T-helper 2 cell treated with Interferon-gamma antibody and Interleukin-4, amounts not matched to agents 5 μg/mL and 100 μg/mL, for 36 hours (primary cell): ENCODE measurements at regions not wholly inside any gene's neighbourhood (a gene's known extent, or its start where the extent isn't known, plus 50 kb on each side); places are given as distances from the start of the nearest gene placed in this dataset.

Source experiments
- DNase-seq: peaks from one replicate; pipeline ENCODE4 v3.0.0; 2021; ENCODE audit warnings: low spot score
- H3K27ac Mint-ChIP-seq: one replicate; pipeline ENCODE4 v1.8.0; 2021; ENCODE audit warnings: mild to moderate bottlenecking, mixed read lengths
- H3K27me3 Mint-ChIP-seq: one replicate; pipeline ENCODE4 v1.8.0; 2021; ENCODE audit warnings: low read depth, mixed read lengths
- H3K36me3 Mint-ChIP-seq: one replicate; pipeline ENCODE4 v1.8.0; 2021; ENCODE audit warnings: low read depth, mixed read lengths
- H3K4me1 Mint-ChIP-seq: one replicate; pipeline ENCODE4 v1.8.0; 2021; ENCODE audit warnings: low read depth, mixed read lengths
- H3K4me3 Mint-ChIP-seq: one replicate; pipeline ENCODE4 v1.8.0; 2022; ENCODE audit warnings: mild to moderate bottlenecking, moderate library complexity, mixed read lengths
- H3K9me3 Mint-ChIP-seq: one replicate; pipeline ENCODE4 v1.8.0; 2021; ENCODE audit warnings: mixed read lengths

DNA sequence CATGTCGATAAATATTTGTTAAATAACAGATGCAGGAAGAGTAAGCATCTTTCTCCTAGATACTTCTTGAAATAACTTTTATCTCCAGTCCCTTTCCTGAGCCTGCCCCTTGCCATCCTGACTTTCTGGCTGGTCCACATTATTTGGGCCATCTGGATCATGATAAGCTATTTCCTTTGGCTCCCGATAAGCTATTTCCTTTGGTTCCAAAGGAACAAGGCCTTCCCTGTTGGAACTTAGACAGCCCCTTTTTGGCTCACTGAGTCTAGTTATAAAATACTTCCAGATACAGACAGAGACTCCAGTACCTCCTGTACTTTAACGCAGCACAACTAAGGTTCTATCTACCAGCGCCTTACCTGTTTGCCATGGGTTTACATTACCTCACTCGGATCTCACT is 205.3 kb upstream of the CCDC150 start:
- H3K9me3 Mint-ChIP-seq = no peaks in the 10 kb centered on the region
- no peak for DNase-seq
- H3K4me3 Mint-ChIP-seq = no peak overlapping the region
- H3K4me1 Mint-ChIP-seq = no peaks in the 10 kb centered on the region
- no peaks in the 10 kb centered on the region for H3K36me3 Mint-ChIP-seq
- H3K27ac Mint-ChIP-seq = no peak overlapping the region
- H3K27me3 Mint-ChIP-seq = peaks cover 24% of the 10 kb centered on the region

DNA sequence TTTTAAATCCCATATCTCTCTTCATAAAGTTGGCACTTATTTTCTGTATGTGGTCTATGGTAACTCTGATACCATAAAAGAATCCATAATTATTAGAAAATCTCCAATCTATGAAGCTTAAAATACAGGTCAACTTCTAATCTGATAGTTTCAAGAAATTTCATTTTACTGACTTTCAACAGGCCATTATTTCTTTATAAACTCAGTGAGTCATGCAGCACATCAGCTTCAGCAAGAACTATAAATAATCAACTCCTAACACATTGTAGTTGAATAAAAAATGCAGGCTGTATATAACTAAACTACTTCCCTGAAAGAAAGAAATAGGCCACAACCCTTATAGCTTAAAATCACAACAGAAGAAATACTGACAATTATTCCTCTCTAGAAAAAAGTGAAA is 204.3 kb upstream of the CCDC150 start:
- Mint-ChIP-seq H3K4me3 (no peak overlapping the region), H3K4me1 (no peaks in the 10 kb centered on the region), H3K27me3 (peaks cover 33% of the 10 kb centered on the region), H3K9me3 (no peaks in the 10 kb centered on the region), H3K36me3 (no peaks in the 10 kb centered on the region), H3K27ac (no peak overlapping the region)
- DNase-seq = no peak

DNA sequence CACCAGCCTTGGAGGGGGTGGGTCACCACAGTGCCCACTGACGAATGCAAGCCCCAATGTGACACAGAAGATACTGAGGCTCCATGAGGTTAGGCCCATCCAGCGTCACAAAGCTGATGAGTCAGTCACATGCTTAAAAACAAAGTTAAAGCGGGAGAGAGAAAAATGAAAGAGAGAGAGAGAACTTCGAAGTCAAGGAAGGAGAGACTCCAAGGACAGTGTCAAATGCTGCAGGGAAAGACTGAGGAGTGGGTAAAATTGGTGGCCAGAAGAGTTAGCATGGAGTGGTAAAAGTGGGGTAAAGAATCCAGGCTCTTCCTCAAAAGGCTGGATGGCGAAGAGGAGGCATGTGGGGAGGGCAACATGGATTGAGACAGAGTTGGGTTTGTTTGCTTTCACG is 201.9 kb upstream of the CCDC150 start:
- no peaks in the 10 kb centered on the region for H3K9me3 Mint-ChIP-seq

DNA sequence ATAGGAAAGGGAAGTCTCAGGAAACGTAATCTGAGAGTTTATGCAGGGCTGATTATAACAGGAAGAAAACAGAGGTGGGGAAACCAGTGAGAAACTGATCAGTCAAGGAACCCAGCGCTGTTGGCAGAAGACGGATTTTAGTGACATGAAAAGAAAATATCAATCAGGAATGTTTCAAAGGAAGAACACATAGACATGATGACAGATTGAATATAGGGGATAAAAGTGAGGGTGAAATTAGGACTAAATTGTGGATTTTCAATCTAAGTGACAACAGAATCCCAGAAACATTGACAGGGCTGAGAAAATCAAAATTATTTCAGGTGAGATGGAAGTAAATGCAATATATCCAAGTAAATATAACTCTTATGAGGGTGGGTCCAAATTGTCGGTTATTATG is 199.8 kb upstream of the CCDC150 start:
- Mint-ChIP-seq H3K9me3 (no peaks in the 10 kb centered on the region), H3K27ac (no peak overlapping the region), H3K4me3 (no peak overlapping the region), H3K27me3 (peaks cover 29% of the 10 kb centered on the region), H3K36me3 (no peaks in the 10 kb centered on the region), H3K4me1 (no peaks in the 10 kb centered on the region)
- no peak for DNase-seq

More for the DNA sequence above, 201.9 kb upstream of the CCDC150 start:
- H3K4me1 Mint-ChIP-seq = no peaks in the 10 kb centered on the region
- H3K27me3 Mint-ChIP-seq = peaks cover 23% of the 10 kb centered on the region
- no peak overlapping the region for H3K27ac Mint-ChIP-seq
- no peak for DNase-seq
- H3K4me3 Mint-ChIP-seq = no peak overlapping the region
- H3K36me3 Mint-ChIP-seq = no peaks in the 10 kb centered on the region

DNA sequence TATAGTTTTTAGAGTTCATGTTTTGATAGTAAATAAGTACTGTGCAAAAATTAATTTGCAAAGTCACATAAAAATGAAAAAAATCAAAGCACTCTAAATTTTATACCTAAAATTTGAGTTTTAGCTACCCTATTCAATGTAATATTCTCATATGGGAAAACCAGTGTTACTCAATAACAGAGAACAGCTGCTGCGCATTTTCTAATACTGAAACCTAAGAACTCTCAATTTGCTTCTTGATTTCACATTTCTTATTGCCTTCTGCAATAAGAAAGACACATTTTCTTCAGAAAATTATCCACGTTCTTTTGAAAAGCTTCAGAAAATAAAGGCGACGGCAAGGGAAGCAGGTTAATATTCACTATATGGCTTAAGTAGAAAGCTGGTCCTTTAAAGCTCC is 199.1 kb upstream of the CCDC150 start:
- peaks cover 28% of the 10 kb centered on the region for H3K27me3 Mint-ChIP-seq
- H3K9me3 Mint-ChIP-seq = no peaks in the 10 kb centered on the region
- no peaks in the 10 kb centered on the region for H3K36me3 Mint-ChIP-seq
- H3K27ac Mint-ChIP-seq = no peak overlapping the region
- DNase-seq = no peak
- H3K4me3 Mint-ChIP-seq = no peak overlapping the region
- no peaks in the 10 kb centered on the region for H3K4me1 Mint-ChIP-seq

DNA sequence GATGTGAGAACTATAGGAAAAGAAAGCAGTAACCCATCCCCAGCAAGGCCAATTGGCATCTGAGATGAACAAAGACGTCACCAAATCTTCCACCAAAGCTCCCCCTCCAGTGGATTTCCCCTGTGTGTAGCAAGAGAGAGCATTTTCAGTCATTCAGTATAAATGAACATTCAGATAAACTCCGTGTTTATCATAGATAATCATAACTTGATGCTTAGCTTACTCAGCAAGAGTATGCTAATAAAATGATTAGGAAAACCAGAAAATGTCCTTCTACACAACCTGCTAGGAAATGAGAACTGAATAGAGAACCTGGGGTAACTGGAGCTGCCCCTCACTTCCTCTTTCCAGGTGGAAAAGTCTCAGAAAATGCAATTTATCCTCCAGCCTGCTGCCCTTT is 198.0 kb upstream of the CCDC150 start:
- Mint-ChIP-seq H3K27ac (no peak overlapping the region), H3K36me3 (no peaks in the 10 kb centered on the region), H3K4me3 (no peak overlapping the region), H3K4me1 (no peaks in the 10 kb centered on the region), H3K27me3 (peaks cover 31% of the 10 kb centered on the region), H3K9me3 (no peaks in the 10 kb centered on the region)
- no peak for DNase-seq

DNA sequence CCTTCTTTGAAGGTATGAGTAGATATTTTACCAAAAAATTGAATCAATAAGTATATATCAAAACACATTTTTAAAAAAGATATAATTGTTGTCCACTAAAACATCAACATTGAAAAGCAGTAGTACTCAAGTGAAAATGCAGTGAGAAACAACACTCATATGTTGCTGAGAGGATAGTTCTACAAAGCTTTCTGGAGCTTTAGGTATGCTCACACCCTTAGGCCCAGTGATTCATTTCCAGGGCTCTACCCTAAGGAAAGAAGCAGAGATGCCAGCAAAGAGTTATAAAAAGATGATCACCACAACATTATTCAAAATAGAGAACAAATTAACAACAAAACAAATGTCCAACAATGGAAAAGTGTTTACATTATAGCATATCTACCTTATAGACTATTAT is 197.3 kb upstream of the CCDC150 start:
- peaks cover 29% of the 10 kb centered on the region for H3K27me3 Mint-ChIP-seq
- no peak for DNase-seq
- no peaks in the 10 kb centered on the region for H3K36me3 Mint-ChIP-seq
- no peaks in the 10 kb centered on the region for H3K9me3 Mint-ChIP-seq
- H3K4me3 Mint-ChIP-seq = no peak overlapping the region
- H3K27ac Mint-ChIP-seq = no peak overlapping the region
- no peaks in the 10 kb centered on the region for H3K4me1 Mint-ChIP-seq

DNA sequence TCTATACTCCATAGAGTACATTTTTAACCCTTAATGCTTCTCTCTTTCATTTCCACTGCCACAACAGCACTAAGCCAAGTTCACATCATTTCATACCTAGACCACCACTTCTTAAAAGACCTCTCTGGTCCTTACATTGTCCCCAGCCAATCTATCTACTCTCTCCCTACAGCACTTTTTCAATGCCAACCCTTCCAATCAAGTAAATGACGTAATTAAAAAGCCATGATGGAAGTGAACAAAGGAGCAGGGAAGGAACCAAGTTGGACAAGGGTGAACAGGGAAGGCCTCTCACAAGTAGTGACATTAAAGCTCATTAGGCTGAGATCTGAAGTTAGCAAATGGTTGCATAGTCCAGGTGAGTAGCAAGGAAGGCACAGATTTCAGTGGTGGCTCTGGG is 195.1 kb upstream of the CCDC150 start:
- H3K27ac Mint-ChIP-seq = no peak overlapping the region
- no peak overlapping the region for H3K4me3 Mint-ChIP-seq
- H3K27me3 Mint-ChIP-seq = peaks cover 21% of the 10 kb centered on the region
- no peaks in the 10 kb centered on the region for H3K36me3 Mint-ChIP-seq
- H3K9me3 Mint-ChIP-seq = no peaks in the 10 kb centered on the region
- H3K4me1 Mint-ChIP-seq = no peaks in the 10 kb centered on the region
- no peak for DNase-seq

DNA sequence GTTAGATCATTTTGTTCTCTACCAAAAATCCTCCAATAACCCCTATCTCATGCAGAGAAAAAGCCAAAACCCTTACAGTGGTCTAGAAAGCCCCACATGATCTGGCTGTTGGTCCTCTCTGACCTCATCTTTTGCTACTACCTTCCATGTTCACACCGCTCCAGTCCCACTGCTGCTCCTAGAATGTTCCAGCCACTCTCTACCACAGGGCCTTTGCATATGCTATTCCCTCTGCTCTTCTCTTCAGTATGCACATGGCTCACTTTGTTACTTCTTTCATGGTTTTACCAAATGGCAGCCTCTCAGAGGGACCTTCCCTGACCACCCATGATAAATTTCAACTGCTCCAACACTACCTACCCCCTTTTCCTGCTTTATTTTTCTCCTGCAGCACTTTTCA is 193.5 kb upstream of the CCDC150 start:
- Mint-ChIP-seq H3K9me3 (no peaks in the 10 kb centered on the region), H3K4me3 (no peak overlapping the region), H3K36me3 (no peaks in the 10 kb centered on the region), H3K4me1 (no peaks in the 10 kb centered on the region), H3K27me3 (peaks cover 18% of the 10 kb centered on the region), H3K27ac (no peak overlapping the region)
- no peak for DNase-seq

DNA sequence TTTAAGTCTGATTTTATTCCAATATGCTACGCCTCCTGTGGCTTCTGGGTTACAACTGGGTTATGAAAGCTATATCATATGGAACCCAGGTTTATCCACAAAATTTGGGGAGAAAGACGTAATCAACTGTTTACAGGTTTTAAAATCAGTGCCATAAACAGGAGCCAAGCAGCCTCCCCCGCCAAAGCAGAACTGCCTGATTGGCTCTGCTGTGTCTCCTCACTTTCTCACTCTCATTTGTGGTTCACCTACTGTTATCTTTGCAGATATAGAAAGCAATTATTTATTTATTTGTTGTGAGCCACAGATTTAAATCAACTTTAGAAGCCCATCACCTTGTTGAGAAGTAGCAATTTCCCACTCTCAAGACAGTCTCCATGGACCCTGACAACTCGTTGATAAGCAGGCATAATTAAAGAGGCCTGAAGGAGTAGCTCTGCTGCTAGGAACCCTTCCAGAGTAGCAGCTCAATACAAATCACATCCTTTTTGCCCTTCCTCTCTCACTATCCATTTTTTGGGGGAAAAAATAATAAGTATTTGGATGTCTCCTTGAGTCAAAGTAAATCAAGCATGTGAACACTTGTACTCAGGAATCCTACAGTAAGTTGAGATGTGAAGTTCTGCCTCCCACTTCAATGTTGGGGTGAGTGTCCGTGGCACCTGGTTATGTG is 191.0 kb upstream of the CCDC150 start:
- Mint-ChIP-seq H3K4me1 (no peaks in the 10 kb centered on the region), H3K27ac (no peak overlapping the region), H3K36me3 (no peaks in the 10 kb centered on the region), H3K4me3 (no peak overlapping the region), H3K27me3 (peaks cover 15% of the 10 kb centered on the region), H3K9me3 (no peaks in the 10 kb centered on the region)
- DNase-seq = no peak

DNA sequence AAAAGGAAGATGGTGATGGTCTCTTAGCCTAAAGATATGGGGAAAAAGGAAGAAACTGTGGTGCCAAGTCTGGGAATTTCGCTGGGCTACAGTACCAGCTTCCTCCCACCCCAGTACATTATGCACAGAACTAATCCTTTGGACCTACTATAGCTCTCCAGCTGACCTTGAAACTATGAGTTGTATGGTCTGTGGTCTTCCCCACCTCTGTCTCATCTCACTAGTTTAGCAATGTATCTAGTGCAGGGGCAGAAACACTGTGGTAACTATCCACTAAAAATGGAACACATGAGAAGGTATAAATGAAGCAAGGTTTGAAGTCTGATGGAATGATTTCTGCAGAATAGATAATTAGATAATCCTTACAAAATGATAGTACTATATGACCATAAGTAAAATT is 190.4 kb upstream of the CCDC150 start:
- no peak overlapping the region for H3K4me3 Mint-ChIP-seq
- DNase-seq = no peak
- peaks cover 17% of the 10 kb centered on the region for H3K27me3 Mint-ChIP-seq
- no peak overlapping the region for H3K27ac Mint-ChIP-seq
- H3K36me3 Mint-ChIP-seq = no peaks in the 10 kb centered on the region
- no peaks in the 10 kb centered on the region for H3K9me3 Mint-ChIP-seq
- H3K4me1 Mint-ChIP-seq = peaks cover 2% of the 10 kb centered on the region

DNA sequence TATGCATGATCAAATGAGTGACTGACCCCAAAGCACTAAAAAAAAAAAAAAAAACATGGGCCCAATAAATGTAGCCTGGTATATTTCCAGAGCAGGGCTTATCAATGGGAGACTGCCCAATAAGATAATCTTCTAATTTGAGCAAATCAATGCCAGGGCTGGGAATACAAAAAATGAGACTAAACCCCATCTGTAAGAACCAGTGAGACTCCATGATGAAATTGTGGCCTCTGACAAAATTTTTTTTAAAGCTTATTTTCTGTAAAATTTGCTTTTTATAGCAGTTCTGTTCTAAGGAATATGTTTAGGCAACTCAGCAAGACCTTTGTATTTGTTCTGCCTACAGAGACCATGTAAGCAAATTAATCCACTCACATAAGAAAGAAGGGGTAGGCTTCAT is 186.8 kb upstream of the CCDC150 start:
- H3K27me3 Mint-ChIP-seq = peaks cover 27% of the 10 kb centered on the region
- H3K4me3 Mint-ChIP-seq = no peak overlapping the region

DNA sequence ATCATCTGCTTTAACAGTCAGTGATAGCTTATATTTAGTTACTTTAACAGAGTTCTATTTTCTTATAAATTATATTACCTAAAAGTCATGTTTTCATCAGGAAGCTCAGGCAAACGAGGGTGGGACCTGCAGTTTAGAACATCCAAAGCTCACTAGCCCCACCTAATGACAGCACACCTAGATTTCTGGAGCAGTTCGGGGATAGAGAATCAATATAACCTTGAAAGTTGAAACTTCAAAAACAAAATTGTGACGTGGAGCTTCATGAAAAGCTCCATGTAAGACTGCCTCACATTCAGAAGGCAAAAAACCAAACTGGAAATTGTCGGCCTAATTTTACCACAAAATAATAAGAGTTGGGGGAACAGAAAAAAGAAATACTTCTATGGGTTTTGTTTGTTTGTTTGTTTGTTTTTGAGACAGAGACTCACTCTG is 185.9 kb upstream of the CCDC150 start:
- Mint-ChIP-seq H3K9me3 (no peaks in the 10 kb centered on the region), H3K27ac (no peak overlapping the region), H3K36me3 (no peaks in the 10 kb centered on the region), H3K4me1 (peaks cover 2% of the 10 kb centered on the region), H3K27me3 (peaks cover 33% of the 10 kb centered on the region), H3K4me3 (no peak overlapping the region)
- DNase-seq = no peak

More for the DNA sequence above, 186.8 kb upstream of the CCDC150 start:
- Mint-ChIP-seq H3K4me1 (peaks cover 2% of the 10 kb centered on the region), H3K36me3 (no peaks in the 10 kb centered on the region), H3K9me3 (no peaks in the 10 kb centered on the region), H3K27ac (no peak overlapping the region)
- no peak for DNase-seq

DNA sequence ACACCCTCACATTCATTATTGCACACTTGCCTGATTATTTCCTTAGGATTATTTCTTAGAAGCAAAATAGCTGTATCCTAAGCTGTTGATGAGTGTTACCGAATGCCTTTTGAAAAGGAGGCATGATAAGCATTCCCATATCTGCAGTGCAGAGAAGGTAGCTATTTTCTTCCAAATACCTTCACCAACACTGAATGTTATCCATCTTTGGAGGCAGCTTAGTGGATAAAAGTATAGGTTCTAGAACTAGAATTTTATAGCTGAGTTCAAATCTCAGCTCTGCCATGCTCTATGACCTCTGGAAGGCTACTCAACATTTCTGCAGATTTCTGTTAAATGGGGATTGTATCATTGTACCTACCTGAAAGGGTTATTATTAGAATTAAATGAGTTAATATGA is 185.0 kb upstream of the CCDC150 start:
- no peaks in the 10 kb centered on the region for H3K9me3 Mint-ChIP-seq
- DNase-seq = no peak
- peaks cover 10% of the 10 kb centered on the region for H3K4me1 Mint-ChIP-seq
- no peak overlapping the region for H3K4me3 Mint-ChIP-seq
- no peak overlapping the region for H3K27ac Mint-ChIP-seq
- peaks cover 39% of the 10 kb centered on the region for H3K27me3 Mint-ChIP-seq
- H3K36me3 Mint-ChIP-seq = no peaks in the 10 kb centered on the region

DNA sequence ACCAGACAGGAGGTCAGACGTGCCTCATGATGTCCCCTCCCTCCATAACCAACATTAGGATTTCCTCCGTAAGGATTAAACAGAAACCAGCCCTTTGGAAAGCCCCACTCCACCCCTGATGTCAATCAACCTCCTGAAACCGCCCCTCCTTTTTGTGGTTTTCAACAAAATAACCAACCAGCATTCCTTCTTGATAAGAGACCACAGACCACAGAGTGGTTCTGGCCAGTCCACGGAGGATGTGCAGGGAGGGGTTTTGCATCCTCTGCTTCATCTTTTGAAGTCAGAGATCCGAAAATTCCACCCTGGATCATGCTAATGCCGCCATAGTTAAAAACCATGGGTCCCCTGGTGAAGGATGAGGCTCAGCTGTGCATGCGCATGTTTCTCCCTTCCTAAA is 180.0 kb upstream of the CCDC150 start:
- H3K36me3 Mint-ChIP-seq = no peaks in the 10 kb centered on the region
- DNase-seq = peak; percentile 7
- peaks cover 71% of the 10 kb centered on the region for H3K27me3 Mint-ChIP-seq
- H3K4me1 Mint-ChIP-seq = peaks cover 17% of the 10 kb centered on the region
- H3K4me3 Mint-ChIP-seq = peak overlapping the region; percentile 50
- H3K9me3 Mint-ChIP-seq = no peaks in the 10 kb centered on the region
- no peak overlapping the region for H3K27ac Mint-ChIP-seq
